Lung (tissue), 11 donors: ENCODE measurements at regions not wholly inside any gene's neighbourhood (a gene's known extent, or its start where the extent isn't known, plus 50 kb on each side); places are given as distances from the start of the nearest gene placed in this dataset.

ENCODE experiments used
- ATAC-seq: fragments of 200-7000 bp; cut with Tn5 transposase; one replicate; pipeline ENCODE4 v1.9.1; 2020; ENCODE audit warnings: moderate number of reproducible peaks; ENCODE audit not compliant: insufficient read depth, low FRiP score
- DNase-seq, 3 donors: peaks; one replicate each; pipeline ENCODE4 v3.0.0-alpha.2; 2013 to 2017
- H3K27ac ChIP-seq, 2 donors: one replicate each; pipeline ENCODE4 v1.5.1; 2013; ENCODE audit warnings: mild to moderate bottlenecking in 2 of 2, moderate library complexity in 2 of 2, control low read depth in 1 of 2, inconsistent platforms in 1 of 2, low read depth in 1 of 2, low read length in 1 of 2
- H3K27me3 ChIP-seq, 3 donors: one replicate each; pipeline ENCODE4 v1.5.1; 2013; ENCODE audit warnings: low read length in 2 of 3; ENCODE audit not compliant: control insufficient read depth in 3 of 3, insufficient read depth in 3 of 3
- H3K36me3 ChIP-seq, 4 donors: one replicate each; pipeline ENCODE4 v1.5.1; 2013; ENCODE audit warnings: low read length in 4 of 4, mild to moderate bottlenecking in 1 of 4, moderate library complexity in 1 of 4; ENCODE audit not compliant: control insufficient read depth in 4 of 4, insufficient read depth in 4 of 4
- H3K4me1 ChIP-seq, 5 donors: one replicate each; pipeline ENCODE4 v1.5.1; 2013; ENCODE audit warnings: low read length in 5 of 5, mild to moderate bottlenecking in 2 of 5, moderate library complexity in 1 of 5; ENCODE audit not compliant: control insufficient read depth in 5 of 5, insufficient read depth in 5 of 5
- H3K4me3 ChIP-seq: one replicate; pipeline ENCODE4 v1.5.1; 2013; ENCODE audit warnings: mild to moderate bottlenecking, control low read depth, moderate library complexity
- H3K9ac ChIP-seq, 2 donors: one replicate each; pipeline ENCODE4 v1.5.1; 2013; ENCODE audit warnings: low read length in 2 of 2, control low read depth in 1 of 2; ENCODE audit not compliant: insufficient read depth in 1 of 2
- H3K9me3 ChIP-seq, 4 donors: one replicate each; pipeline ENCODE4 v1.5.1; 2013; ENCODE audit warnings: low read length in 3 of 4, mild to moderate bottlenecking in 1 of 4, moderate library complexity in 1 of 4; ENCODE audit not compliant: control insufficient read depth in 4 of 4, insufficient read depth in 3 of 4
- WGBS, 2 donors: extraction: QIAGEN DNeasy Blood & Tissue Kit; methylation state at CpG; one replicate each; pipeline ENCODE4 v1.1.7; 2013; 5-methylcytosine and 5-hydroxymethylcytosine counted together
- TF ChIP-seq, protein P1 (sequence below): IDR thresholded peaks from 2 replicates; pipeline ENCODE4 v1.5.1; 2012; ENCODE audit warnings: mild to moderate bottlenecking; ENCODE audit errors: control extremely low read depth, extremely low read depth
- donor health status: control.
- donor health status: control.
- donor health status: Bipolar disorder and iron deficiency.
- donor health status: healthy.
- donor health status: DM: yes; HTN: yes; CAD: no.

DNA sequence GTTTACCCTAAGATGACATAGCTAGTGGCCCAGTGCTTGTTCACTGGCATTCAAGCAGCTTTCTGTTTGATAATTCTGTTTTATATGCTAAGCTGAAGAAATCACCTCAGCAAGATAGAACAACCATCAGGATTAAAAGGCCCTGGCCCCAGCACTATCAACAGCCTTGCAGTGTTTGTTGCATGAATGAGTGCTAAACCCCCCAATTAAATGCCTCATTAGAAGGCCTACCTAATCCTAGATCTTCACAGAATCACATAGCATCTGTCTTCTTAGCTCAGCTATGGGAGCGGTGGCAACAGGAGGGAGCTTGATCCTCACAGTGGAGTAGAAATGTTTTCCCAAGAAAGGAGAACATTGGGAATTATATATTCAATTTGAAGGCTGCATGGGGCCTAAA, 194.1 kb upstream of the HNMT start:
- Histone ChIP-seq H3K36me3 (no peaks in the 10 kb centered on the region), H3K27me3 (no peaks in the 10 kb centered on the region), H3K27ac (no peak overlapping the region), H3K4me3 (no peak overlapping the region), H3K9ac (no peak overlapping the region), H3K4me1 (no peaks in the 10 kb centered on the region), H3K9me3 (no peaks in the 10 kb centered on the region)
- DNase-seq (no peak), ATAC-seq (no peak)
- WGBS, 2 donors, result 96 to 97% methylated on average over 1 of the region's 1 CpG
- TF ChIP-seq, protein P1, sequence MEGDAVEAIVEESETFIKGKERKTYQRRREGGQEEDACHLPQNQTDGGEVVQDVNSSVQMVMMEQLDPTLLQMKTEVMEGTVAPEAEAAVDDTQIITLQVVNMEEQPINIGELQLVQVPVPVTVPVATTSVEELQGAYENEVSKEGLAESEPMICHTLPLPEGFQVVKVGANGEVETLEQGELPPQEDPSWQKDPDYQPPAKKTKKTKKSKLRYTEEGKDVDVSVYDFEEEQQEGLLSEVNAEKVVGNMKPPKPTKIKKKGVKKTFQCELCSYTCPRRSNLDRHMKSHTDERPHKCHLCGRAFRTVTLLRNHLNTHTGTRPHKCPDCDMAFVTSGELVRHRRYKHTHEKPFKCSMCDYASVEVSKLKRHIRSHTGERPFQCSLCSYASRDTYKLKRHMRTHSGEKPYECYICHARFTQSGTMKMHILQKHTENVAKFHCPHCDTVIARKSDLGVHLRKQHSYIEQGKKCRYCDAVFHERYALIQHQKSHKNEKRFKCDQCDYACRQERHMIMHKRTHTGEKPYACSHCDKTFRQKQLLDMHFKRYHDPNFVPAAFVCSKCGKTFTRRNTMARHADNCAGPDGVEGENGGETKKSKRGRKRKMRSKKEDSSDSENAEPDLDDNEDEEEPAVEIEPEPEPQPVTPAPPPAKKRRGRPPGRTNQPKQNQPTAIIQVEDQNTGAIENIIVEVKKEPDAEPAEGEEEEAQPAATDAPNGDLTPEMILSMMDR, result no peak

DNA sequence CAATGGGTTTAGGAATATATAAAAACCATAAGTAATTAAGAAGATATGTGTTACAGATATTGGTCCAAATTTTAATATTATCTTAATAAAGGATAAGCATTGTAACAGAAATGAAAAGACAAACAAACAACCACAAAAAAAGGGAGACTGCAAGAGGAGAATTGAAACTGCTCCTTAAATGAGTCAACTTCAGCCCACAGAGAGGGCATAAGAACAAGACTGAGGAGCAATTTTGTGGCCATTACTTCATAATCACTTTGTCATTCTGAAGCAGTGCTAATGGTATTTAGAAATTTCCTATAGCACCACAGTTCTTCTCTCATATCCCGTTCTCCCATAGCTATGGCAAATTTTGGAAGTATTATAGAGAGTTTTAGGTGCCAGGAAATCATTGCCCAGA, 193.2 kb upstream of the HNMT start:
- H3K4me1 ChIP-seq, result no peaks in the 10 kb centered on the region
- H3K27me3 ChIP-seq, result no peaks in the 10 kb centered on the region
- H3K9ac ChIP-seq, result no peak overlapping the region
- H3K36me3 ChIP-seq, result no peaks in the 10 kb centered on the region
- H3K27ac ChIP-seq, result no peak overlapping the region
- H3K4me3 ChIP-seq, result no peak overlapping the region
- TF ChIP-seq, protein P1, result no peak
- WGBS, 2 donors, result 66 to 75% methylated on average over 1 of the region's 1 CpG
- DNase-seq, result no peak
- no peak for ATAC-seq
- peaks cover 0 to 2% (median 0%) of the 10 kb centered on the region in 4 donors for H3K9me3 ChIP-seq

DNA sequence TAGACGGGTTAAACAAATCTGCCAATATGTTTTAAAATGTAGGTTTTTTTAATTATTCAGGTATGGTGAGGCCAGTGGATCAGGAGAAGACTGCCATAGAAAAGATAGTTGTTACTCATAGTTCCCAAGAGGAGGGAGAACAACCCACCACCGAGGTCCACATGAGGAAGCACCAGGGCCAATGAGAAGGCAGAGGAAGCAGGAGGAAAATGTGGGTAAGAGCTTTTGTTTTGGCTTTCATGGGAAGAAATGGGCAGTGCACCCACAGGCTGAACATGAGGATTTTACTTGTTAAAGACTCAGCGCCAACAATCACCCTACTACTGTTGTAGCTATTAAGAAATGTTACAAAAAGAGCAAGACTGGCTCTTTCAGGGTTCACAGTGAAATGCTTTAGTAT, 191.8 kb upstream of the HNMT start:
- 76 to 79% methylated on average over 3 of the region's 3 CpGs for WGBS, 2 donors
- ATAC-seq, result no peak

DNA sequence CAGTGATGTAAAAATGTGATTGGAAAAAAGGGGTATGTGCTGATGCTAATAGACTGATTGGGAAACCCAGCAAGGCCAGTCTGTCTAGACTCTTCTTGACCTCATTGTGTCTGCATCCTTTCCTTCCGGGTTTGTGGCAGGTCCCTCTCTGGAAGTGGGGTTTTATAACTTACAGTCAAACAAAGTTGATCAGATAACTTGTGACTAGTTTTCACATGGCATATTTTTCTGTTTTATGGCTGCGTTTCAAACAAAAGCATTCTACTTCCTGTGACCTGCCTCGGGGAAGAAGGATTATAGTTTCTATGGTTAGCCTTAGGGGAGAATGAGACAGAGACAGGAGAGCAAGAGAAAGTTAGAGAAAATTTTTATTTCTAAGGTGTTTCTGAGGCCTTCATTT, 188.7 kb upstream of the HNMT start:
- ATAC-seq, result no peak
- DNase-seq, result no peak
- Histone ChIP-seq H3K9me3 (peaks cover 0 to 3% (median 1%) of the 10 kb centered on the region in 4 donors), H3K4me3 (no peak overlapping the region), H3K4me1 (no peaks in the 10 kb centered on the region), H3K36me3 (no peaks in the 10 kb centered on the region), H3K9ac (no peak overlapping the region), H3K27me3 (no peaks in the 10 kb centered on the region), H3K27ac (no peak overlapping the region)
- 45% methylated on average over 3 of the region's 3 CpGs for WGBS, 2 donors
- TF ChIP-seq, protein P1, result no peak

More for the DNA sequence above, 191.8 kb upstream of the HNMT start:
- TF ChIP-seq, protein P1, result no peak
- Histone ChIP-seq H3K9ac (no peak overlapping the region), H3K4me1 (no peaks in the 10 kb centered on the region), H3K4me3 (no peak overlapping the region), H3K27me3 (no peaks in the 10 kb centered on the region), H3K36me3 (no peaks in the 10 kb centered on the region), H3K9me3 (peaks cover 0 to 3% (median 0%) of the 10 kb centered on the region in 4 donors), H3K27ac (no peak overlapping the region)
- DNase-seq, result no peak
